Right atrium auricular region (tissue), 2 donors: ENCODE measurements at regions not wholly inside any gene's neighbourhood (a gene's known extent, or its start where the extent isn't known, plus 50 kb on each side); places are given as distances from the start of the nearest gene placed in this dataset.

Experiments used
- DNase-seq: peaks from one replicate; pipeline ENCODE4 v3.0.0-alpha.2; 2019; ENCODE audit warnings: low spot score
- H3K27ac ChIP-seq, 2 donors: fragments of 200-600 bp; sonication (generic); 1 replicate in 1 of 2; 2 replicates in 1 of 2; pipeline ENCODE4 v1.5.1; 2016 to 2019
- H3K27me3 ChIP-seq, 2 donors: fragments of 200-600 bp; sonication (generic); one replicate each; pipeline versions ENCODE4 v1.5.1 to v1.6.0; 2017 to 2019
- H3K36me3 ChIP-seq: fragments of 200-600 bp; sonication (generic); one replicate; pipeline ENCODE4 v1.5.1; 2016
- H3K4me1 ChIP-seq, 2 donors: fragments of 200-600 bp; sonication (generic); one replicate each; pipeline versions ENCODE4 v1.5.1 to v1.6.0; 2017 to 2019
- H3K4me3 ChIP-seq, 2 donors: fragments of 200-600 bp; sonication (generic); 1 replicate in 1 of 2; 2 replicates in 1 of 2; pipeline ENCODE4 v1.5.1; 2017 to 2019; ENCODE audit warnings: mild to moderate bottlenecking in 1 of 2, moderate library complexity in 1 of 2
- H3K9me3 ChIP-seq, 2 donors: fragments of 200-600 bp; sonication (generic); one replicate each; pipeline ENCODE4 v1.5.1; 2019
- TF ChIP-seq, protein P1 (sequence below), 2 donors: fragments of 200-600 bp; sonication (generic); IDR thresholded peaks; one replicate each; pipeline ENCODE4 v1.5.1; 2019; ENCODE audit warnings: antibody characterized with exemption in 2 of 2

DNA sequence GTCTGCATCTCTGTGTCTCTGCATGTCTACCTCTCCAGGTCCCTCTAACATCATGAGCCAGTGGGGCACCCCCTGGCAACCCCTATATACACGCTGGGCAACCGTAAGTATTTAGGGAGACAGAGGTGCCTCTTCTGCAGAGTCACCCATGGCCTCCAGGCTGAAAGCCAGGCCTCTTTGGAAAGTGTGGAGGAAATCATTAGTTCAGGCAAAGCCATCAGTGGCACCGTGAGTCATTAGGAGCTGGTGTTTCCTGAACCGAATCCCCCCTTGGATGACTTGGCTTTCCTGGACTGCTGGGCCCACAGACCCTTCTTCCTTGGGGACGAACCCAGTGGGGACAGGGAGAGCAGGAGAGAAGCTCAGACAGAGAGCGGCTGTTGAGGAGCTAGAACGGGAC, 174.8 kb downstream of the OLFM1 start:
- H3K9me3 ChIP-seq = no peaks in the 10 kb centered on the region
- H3K36me3 ChIP-seq = no peaks in the 10 kb centered on the region
- no peak overlapping the region for H3K4me3 ChIP-seq
- no peak for DNase-seq
- H3K4me1 ChIP-seq = no peaks in the 10 kb centered on the region
- TF ChIP-seq, protein P1, sequence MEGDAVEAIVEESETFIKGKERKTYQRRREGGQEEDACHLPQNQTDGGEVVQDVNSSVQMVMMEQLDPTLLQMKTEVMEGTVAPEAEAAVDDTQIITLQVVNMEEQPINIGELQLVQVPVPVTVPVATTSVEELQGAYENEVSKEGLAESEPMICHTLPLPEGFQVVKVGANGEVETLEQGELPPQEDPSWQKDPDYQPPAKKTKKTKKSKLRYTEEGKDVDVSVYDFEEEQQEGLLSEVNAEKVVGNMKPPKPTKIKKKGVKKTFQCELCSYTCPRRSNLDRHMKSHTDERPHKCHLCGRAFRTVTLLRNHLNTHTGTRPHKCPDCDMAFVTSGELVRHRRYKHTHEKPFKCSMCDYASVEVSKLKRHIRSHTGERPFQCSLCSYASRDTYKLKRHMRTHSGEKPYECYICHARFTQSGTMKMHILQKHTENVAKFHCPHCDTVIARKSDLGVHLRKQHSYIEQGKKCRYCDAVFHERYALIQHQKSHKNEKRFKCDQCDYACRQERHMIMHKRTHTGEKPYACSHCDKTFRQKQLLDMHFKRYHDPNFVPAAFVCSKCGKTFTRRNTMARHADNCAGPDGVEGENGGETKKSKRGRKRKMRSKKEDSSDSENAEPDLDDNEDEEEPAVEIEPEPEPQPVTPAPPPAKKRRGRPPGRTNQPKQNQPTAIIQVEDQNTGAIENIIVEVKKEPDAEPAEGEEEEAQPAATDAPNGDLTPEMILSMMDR (IDR thresholded peaks at IDR 0.05) = no peak
- H3K27me3 ChIP-seq = no peaks in the 10 kb centered on the region
- H3K27ac ChIP-seq = no peak overlapping the region

DNA sequence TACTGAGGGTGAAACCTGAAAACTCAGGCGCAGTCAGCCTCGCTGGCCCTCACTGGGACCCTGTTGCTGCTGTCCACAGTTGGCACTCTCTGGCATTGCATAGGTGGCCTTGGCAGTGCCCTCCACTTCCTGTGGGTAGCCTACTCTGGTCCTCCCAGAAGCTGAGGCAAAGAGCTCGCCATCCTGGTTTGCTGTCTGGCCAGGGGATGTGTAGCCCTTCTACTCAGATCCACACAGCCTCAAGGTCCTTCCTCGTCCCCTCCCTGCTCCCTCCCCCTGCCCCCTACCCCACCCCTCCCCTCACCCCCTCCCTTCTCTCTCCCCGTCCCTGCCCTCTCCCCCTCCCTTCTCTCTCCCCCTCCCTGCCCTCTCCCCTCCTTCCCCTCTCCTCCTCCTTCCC, 176.0 kb downstream of the OLFM1 start:
- H3K36me3 ChIP-seq = no peaks in the 10 kb centered on the region
- no peak overlapping the region for H3K27ac ChIP-seq
- no peaks in the 10 kb centered on the region for H3K4me1 ChIP-seq
- no peak overlapping the region for H3K4me3 ChIP-seq
- no peaks in the 10 kb centered on the region for H3K9me3 ChIP-seq
- H3K27me3 ChIP-seq = no peaks in the 10 kb centered on the region
- no peak for DNase-seq
- TF ChIP-seq, protein P1 (IDR thresholded peaks at IDR 0.05) = no peak

DNA sequence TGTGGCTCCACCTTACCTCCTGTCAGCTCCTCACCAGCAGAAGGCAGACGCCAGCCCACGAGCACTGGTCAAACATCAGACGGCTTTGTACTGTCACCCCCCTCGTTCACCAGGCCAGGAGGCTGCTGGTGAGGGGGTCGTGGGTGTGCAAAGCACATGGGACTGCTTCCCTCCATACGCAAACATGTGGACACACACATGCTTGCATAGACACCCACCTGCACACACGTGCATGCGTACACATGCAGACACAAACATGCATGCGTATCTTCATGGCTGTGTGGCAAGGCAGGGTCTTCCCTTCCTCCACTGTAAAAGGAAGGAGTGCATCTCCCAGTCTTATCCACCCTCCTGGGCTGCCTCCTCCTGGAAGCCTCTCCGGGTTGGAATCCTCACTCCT, 178.5 kb downstream of the OLFM1 start:
- H3K36me3 ChIP-seq = no peaks in the 10 kb centered on the region
- DNase-seq = no peak
- H3K4me1 ChIP-seq = no peaks in the 10 kb centered on the region
- TF ChIP-seq, protein P1 (IDR thresholded peaks at IDR 0.05) = no peak
- no peaks in the 10 kb centered on the region for H3K27me3 ChIP-seq
- H3K9me3 ChIP-seq = no peaks in the 10 kb centered on the region
- H3K27ac ChIP-seq = no peak overlapping the region
- no peak overlapping the region for H3K4me3 ChIP-seq

DNA sequence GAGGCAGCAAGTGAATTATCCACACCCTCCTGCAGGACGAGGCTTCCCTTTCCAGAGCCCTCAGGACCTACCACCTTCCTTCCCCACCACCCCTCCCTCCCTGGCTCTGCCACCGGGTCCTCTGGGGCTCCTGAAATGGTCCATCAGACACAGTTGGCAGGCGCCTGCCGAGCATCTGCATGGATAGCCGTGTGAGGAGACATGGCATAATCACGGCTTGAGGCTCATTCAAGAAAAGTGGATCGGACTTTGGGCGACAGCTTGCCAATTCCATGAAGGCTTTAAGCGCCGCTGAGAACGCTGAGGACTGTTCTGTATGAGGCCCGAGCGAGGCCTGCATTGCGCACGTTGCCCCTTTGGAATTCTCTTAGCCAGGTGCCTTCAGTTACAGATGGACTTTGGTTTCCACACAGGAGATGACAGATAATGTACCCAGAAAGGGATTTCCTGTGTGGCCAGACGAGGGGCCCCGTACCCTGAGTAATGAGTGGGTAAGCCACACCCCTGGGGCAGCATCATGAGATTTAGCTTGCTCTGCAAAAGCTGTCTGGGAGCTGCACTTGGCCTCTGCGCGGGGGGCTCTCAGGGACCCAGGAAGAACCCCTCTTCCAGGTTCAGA, 179.8 kb downstream of the OLFM1 start:
- Histone ChIP-seq H3K27me3 (no peaks in the 10 kb centered on the region), H3K4me1 (no peaks in the 10 kb centered on the region), H3K36me3 (no peaks in the 10 kb centered on the region), H3K27ac (no peak overlapping the region), H3K9me3 (no peaks in the 10 kb centered on the region), H3K4me3 (no peak overlapping the region)
- DNase-seq = no peak
- TF ChIP-seq, protein P1 (IDR thresholded peaks at IDR 0.05) = no peak

DNA sequence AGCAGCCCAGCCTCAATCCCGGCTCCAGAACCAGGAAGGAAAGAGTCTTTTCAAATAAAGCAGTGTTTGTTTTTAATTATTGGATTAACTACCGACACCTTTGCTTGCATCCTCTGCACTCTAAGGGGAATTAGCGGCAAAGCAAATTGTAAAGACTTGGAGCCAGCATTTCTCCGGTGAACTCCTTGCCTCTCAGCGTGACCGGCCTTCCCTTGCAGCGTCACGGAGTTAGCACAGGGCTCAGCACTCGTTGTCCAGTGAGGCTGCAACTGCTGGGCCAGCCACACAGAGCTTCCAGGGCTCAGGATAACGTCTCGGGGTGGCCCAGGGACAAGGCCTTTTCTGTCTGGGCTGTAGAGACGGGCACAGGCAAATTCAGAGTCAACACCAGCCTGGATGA, 180.6 kb downstream of the OLFM1 start:
- Histone ChIP-seq H3K4me1 (no peaks in the 10 kb centered on the region), H3K9me3 (no peaks in the 10 kb centered on the region), H3K4me3 (no peak overlapping the region), H3K36me3 (no peaks in the 10 kb centered on the region), H3K27ac (no peak overlapping the region), H3K27me3 (no peaks in the 10 kb centered on the region)
- no peak for DNase-seq
- TF ChIP-seq, protein P1 (IDR thresholded peaks at IDR 0.05) = no peak

DNA sequence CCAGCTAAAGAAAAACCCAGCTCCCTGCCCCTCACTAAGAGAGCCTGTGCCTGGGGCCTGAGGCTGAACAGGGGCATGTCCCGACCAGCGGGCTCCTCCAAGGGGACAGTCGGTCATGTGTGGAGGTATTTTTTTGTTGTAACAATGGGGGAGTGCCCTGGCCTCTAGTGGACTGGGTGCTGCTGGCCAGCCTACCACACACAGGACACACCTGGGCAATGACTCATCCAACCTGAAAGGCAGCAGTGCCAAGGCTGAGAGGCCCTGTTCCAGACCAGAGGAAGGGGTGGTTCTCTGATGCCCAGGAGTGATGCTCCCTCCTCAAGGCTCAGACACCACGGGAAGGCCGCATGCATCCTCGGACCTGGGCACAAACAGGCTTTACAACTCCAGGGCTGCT, 181.5 kb downstream of the OLFM1 start:
- DNase-seq = no peak
- no peaks in the 10 kb centered on the region for H3K36me3 ChIP-seq
- TF ChIP-seq, protein P1 (IDR thresholded peaks at IDR 0.05) = no peak
- no peaks in the 10 kb centered on the region for H3K4me1 ChIP-seq
- H3K4me3 ChIP-seq = no peak overlapping the region
- H3K9me3 ChIP-seq = no peaks in the 10 kb centered on the region
- no peak overlapping the region for H3K27ac ChIP-seq
- H3K27me3 ChIP-seq = no peaks in the 10 kb centered on the region
